GM12878 (cell line): ENCODE measurements at regions not wholly inside any gene's neighbourhood (a gene's known extent, or its start where the extent isn't known, plus 50 kb on each side); places are given as distances from the start of the nearest gene placed in this dataset.

Experiments used
- BHLHE40 ChIP-seq, 2 experiments: fragments of 450-650 bp in 1 of 2; IDR thresholded peaks; 2 replicates each; pipeline ENCODE4 v1.6.1; 2011 to 2017; ENCODE audit warnings: low read depth in 2 of 2, borderline replicate concordance in 1 of 2, improper control_type of control experiment in 1 of 2, low read length in 1 of 2, mild to moderate bottlenecking in 1 of 2
- CREM ChIP-seq: IDR thresholded peaks from 2 replicates; pipeline ENCODE4 v1.6.1; 2014; ENCODE audit warnings: antibody characterized with exemption, low read depth
- CTCF ChIP-seq, 3 experiments: IDR thresholded peaks in 2 of 3; conservative IDR thresholded peaks in 1 of 3; 2 replicates each; pipeline ENCODE4 v1.5.1; 2011; ENCODE audit warnings: low read depth in 3 of 3, low read length in 3 of 3, mild to moderate bottlenecking in 3 of 3, control low read depth in 2 of 3, moderate library complexity in 2 of 3, inconsistent platforms in 1 of 3, mixed read lengths in 1 of 3; ENCODE audit not compliant: control insufficient read depth in 2 of 3, insufficient read depth in 1 of 3; ENCODE audit errors: extremely low read depth in 1 of 3
- E4F1 ChIP-seq: fragments of 450-650 bp; IDR thresholded peaks from 2 replicates; pipeline ENCODE4 v1.6.1; 2018; ENCODE audit warnings: borderline replicate concordance, mild to moderate bottlenecking; ENCODE audit not compliant: partially characterized antibody
- FOXK2 ChIP-seq: fragments of 450-650 bp; IDR thresholded peaks from 2 replicates; pipeline ENCODE4 v1.6.1; 2017; ENCODE audit warnings: mild to moderate bottlenecking, moderate library complexity
- GABPA ChIP-seq: IDR thresholded peaks from 2 replicates; pipeline ENCODE4 v1.6.1; 2014; ENCODE audit warnings: antibody characterized with exemption, low read depth, mild to moderate bottlenecking, inconsistent platforms
- MAX ChIP-seq: IDR thresholded peaks from 2 replicates; pipeline ENCODE4 v1.6.1; 2012; ENCODE audit warnings: low read depth, low read length, improper control_type of control experiment
- MLLT1 ChIP-seq: fragments of 450-650 bp; IDR thresholded peaks from 2 replicates; pipeline ENCODE4 v1.6.1; 2016; ENCODE audit warnings: mild to moderate bottlenecking
- NR2C2 ChIP-seq: IDR thresholded peaks from 2 replicates; pipeline ENCODE4 v1.6.1; 2011; ENCODE audit warnings: borderline replicate concordance, low read depth; ENCODE audit not compliant: control insufficient read depth, insufficient read length
- POLR2A ChIP-seq: IDR thresholded peaks from 2 replicates; pipeline ENCODE4 v1.6.1; 2011; ENCODE audit warnings: low read depth, mild to moderate bottlenecking, low read length
- REST ChIP-seq: IDR thresholded peaks from 2 replicates; pipeline ENCODE4 v1.6.1; 2012; ENCODE audit warnings: mild to moderate bottlenecking, low read depth, low read length
- SP1 ChIP-seq: IDR thresholded peaks from one replicate; pipeline ENCODE4 v1.6.1; 2011; ENCODE audit warnings: low read depth, low read length
- ZNF622 ChIP-seq: fragments of 450-650 bp; IDR thresholded peaks from 2 replicates; pipeline ENCODE4 v1.6.1; 2017; ENCODE audit warnings: mild to moderate bottlenecking, inconsistent platforms

- TF ChIP-seq POLR2A, result no peak
- TF ChIP-seq CREM, result no peak
- TF ChIP-seq MAX, result no peak
- TF ChIP-seq CTCF (IDR thresholded peaks at IDR 0.05 in 2 of 3, conservative IDR thresholded peaks at IDR 0.05 in 1 of 3; ENCODE audit: control insufficient read depth in 2 of 3, extremely low read depth in 1 of 3, insufficient read depth in 1 of 3, low read depth in 3 of 3, low read length in 3 of 3), result no peak
- TF ChIP-seq GABPA, result no peak
- TF ChIP-seq MLLT1, result no peak
- no peak for TF ChIP-seq FOXK2
- no peak for TF ChIP-seq ZNF622
- no peak for TF ChIP-seq E4F1
- TF ChIP-seq REST, result no peak
- no peak for TF ChIP-seq BHLHE40 (IDR thresholded peaks at IDR 0.05; ENCODE audit: borderline replicate concordance in 1 of 2, low read depth in 2 of 2, low read length in 1 of 2)
- TF ChIP-seq NR2C2, result no peak
- TF ChIP-seq SP1, result no peak
Measured at GRCh38 chr11:70887542-70887827, 364.9 kb downstream of the SHANK2 start.
